HFF-Myc (cell line): ENCODE measurements at regions not wholly inside any gene's neighbourhood (a gene's known extent, or its start where the extent isn't known, plus 50 kb on each side); places are given as distances from the start of the nearest gene placed in this dataset.

Experiments used
- DNase-seq: peaks from one replicate; pipeline ENCODE4 v3.0.0-alpha.2; 2011; ENCODE audit warnings: low read depth; ENCODE audit errors: extremely low read depth
- H3K4me3 ChIP-seq: replicated peaks from 2 replicates; pipeline ENCODE4 v1.5.1; 2011; ENCODE audit warnings: low read depth, mild to moderate bottlenecking, control low read depth, low read length
- TF ChIP-seq, protein P1 (sequence below): IDR thresholded peaks from 2 replicates; pipeline ENCODE4 v1.5.1; 2012; ENCODE audit warnings: mild to moderate bottlenecking, low read depth, low read length, control low read depth; ENCODE audit errors: missing control alignments

DNA sequence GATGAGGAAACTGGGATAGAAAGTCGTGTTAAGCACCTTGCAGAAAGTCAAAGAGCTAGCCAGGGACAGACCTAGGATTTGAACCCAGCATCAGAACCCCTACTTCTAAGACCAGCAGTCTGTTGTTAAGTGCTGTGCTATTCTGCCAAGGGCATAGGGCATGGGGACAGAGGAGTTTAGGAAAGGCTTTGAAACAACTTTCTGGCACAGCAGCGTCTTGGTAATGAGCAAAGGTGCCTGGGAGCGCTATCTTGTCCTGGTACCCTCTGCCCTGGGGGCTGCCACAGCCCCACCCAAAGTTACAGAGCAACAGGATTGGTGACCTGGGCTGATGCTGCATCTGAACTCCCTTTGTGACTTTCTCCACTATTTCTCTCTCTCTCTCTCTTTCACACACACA lies 1108.1 kb downstream of the BCL11B start:
- no peak for DNase-seq
- H3K4me3 ChIP-seq, result no peak overlapping the region
- TF ChIP-seq, protein P1, sequence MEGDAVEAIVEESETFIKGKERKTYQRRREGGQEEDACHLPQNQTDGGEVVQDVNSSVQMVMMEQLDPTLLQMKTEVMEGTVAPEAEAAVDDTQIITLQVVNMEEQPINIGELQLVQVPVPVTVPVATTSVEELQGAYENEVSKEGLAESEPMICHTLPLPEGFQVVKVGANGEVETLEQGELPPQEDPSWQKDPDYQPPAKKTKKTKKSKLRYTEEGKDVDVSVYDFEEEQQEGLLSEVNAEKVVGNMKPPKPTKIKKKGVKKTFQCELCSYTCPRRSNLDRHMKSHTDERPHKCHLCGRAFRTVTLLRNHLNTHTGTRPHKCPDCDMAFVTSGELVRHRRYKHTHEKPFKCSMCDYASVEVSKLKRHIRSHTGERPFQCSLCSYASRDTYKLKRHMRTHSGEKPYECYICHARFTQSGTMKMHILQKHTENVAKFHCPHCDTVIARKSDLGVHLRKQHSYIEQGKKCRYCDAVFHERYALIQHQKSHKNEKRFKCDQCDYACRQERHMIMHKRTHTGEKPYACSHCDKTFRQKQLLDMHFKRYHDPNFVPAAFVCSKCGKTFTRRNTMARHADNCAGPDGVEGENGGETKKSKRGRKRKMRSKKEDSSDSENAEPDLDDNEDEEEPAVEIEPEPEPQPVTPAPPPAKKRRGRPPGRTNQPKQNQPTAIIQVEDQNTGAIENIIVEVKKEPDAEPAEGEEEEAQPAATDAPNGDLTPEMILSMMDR, result no peak

DNA sequence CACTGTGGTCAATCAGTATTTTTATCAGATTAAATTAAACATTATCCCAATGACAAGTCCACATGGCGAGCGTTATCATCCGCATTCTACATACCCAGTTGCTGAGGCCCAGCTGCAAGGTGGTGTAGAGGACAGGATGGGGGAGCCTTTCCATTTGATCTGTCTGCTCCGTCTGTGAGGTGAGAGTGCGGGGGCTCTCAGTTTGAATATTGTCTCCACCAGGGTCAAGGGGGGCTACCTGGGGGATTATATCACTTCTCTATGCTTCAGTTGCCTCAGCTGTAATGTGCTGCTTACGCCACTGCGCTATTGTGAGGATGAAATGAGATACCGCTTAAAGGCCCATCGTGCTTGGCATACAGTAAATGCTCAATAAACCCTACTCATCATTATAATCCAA lies 1106.0 kb downstream of the BCL11B start:
- no peak overlapping the region for H3K4me3 ChIP-seq
- TF ChIP-seq, protein P1, result no peak
- DNase-seq, result no peak

DNA sequence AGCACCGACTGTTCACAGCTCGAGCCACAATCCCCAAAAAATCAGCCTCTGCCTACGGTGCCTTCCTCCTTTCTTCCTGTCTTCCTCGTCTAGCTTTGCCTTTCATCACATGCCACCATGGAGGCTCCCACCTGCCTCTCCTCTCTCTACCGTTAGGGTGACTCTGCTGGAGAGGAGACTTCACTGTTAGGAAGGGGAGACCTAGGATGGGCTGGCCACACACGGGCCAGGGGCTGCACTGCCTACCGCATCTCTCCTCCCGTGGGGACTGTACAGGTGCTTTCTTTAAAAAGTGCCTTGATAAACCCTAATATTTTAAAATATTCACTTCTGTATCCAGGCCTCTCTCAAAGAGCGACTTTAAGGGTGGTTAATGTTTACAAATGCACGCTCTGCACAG lies 1104.7 kb downstream of the BCL11B start:
- TF ChIP-seq, protein P1, result no peak
- no peak overlapping the region for H3K4me3 ChIP-seq
- no peak for DNase-seq

DNA sequence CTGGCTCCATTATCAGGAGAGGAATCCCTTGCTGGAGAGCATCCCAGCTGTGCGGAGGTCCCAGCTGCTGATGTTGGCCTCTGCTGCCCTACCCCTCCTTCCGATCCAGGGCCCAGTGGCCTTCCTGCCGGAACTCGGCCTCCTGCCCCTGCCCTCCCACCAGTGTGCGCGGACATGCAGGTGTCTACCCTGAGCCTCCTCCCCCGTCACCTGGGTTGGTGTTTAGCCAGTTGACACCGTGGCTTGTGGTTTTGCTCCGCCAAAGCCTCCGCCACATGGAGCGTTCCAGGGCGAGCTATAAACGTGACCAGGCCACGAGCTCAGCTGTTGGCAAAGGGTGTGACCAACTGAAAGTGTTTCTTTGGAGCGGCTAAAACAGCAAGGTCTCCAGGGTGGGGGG lies 1104.3 kb downstream of the BCL11B start:
- H3K4me3 ChIP-seq, result no peak overlapping the region
- TF ChIP-seq, protein P1, result no peak
- no peak for DNase-seq

DNA sequence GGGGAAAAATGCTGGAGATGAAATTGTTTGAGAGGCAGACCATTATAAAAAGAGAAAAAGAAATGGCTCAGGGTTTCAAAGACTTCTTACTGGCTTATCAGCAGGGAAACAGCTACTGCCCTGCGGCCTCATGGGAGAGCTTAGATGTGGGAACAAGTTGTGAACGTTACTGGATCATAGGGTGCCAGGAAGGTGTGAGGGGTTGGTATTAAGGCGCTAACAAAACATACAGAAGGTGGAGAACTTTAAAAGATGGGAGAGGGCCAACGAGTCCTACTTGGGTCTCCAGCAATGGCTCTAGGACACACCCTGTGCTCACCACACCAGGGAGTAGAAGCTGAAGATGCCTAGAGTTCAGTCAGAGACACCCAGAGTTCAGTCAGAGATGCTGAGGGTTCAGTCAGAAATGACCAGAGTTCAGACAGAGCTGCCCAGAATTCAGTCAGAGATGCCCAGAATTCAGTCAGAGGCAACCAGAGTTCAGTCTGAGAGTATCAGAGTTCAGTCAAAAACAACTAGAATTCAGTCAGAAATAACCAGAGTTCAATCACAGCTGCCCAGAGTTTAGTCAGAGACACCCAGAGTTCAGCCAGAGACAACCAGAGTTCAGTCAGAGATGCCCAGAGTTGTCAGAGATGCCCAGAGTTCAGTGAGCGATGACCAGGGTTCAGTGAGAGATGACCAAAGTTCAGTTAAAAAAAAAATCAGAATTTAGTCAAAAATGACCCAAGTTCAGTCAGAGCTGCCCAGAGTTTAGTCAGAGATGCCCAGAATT lies 1103.6 kb downstream of the BCL11B start:
- TF ChIP-seq, protein P1, result no peak

DNA sequence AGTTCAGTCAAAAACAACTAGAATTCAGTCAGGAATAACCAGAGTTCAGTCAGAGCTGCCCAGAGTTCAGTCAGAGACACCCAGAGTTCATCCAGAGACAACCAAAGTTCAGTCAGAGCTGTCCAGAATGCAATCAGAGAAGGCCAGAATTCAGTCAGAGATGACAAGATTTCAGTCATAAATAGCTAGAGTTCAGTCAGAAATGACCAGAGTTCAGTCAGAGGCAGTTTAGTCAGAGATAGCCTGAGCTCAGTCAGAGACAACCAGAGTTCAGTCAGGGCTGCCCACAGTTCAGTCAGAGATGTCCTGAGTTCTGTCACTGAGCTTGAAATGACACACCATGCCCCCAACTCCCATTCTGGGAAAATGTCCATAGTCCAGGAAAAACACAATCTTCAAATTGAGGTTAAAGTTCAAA lies 1102.8 kb downstream of the BCL11B start:
- TF ChIP-seq, protein P1, result no peak
- no peak for DNase-seq
- H3K4me3 ChIP-seq, result no peak overlapping the region

More for the DNA sequence above, 1103.6 kb downstream of the BCL11B start:
- no peak overlapping the region for H3K4me3 ChIP-seq
- no peak for DNase-seq

DNA sequence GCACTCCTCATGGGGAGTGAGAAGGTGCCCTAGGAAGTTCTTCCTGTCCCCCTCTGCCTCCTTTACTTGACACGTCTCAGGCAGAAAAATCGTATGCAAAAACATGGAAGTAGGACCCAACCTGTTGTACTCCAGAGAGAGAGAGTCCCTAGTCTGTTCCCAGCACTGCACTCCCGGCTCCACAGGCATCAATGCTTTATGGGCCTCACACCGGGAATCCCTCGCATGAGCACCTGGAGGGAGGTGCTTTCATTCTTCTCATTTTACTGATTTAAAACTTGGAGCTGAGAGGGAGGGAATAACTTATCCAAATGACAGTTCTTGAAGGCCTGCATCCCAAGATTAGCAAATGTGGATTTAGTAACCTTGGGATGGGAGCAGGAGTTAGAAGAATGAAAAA lies 1101.4 kb downstream of the BCL11B start:
- DNase-seq, result no peak
- TF ChIP-seq, protein P1, result no peak
- no peak overlapping the region for H3K4me3 ChIP-seq
